ENCODE measurements at regions not wholly inside any gene's neighbourhood (a gene's known extent, or its start where the extent isn't known, plus 50 kb on each side); places are given as distances from the start of the nearest gene placed in this dataset.

DNA sequence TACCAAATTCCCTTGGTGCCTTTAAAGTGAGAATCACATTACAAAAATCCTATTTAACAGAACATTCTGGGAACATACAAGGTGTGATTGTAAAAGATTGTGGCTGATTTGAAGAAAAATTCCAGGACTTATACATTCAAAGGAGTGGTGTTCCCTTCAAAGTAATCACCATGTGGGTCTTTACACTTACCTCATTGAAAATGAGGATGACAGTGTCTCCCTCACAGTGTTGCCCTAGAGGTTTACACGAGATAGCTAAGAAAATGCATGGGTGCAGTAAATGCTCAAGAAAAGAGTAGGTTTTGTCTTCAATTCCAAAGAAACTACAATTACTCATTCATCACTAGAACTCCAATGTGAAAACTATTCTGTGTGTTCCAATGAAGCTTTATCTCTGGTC is 331.5 kb downstream of the SLC4A3 start:
- DNase-seq (ENCODE audit: low read depth): no peak

DNA sequence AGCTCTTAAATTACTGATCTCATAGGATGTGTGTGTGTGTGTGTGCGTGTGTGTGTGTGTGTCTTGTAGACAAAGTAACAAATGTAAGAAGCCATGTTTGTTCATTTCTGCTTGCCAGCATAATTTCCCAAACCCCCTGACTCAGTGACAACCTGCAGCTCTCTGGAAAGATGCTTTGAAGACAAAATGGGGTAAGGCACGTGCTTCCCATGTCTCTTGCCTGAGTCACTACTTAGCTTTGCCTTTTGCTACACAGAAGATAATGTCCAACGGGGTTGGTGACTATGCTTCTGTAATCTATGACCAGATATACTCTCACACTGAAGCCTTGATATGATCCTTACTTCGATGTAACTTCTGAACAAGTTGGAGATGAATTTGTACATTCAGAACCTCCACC is 332.0 kb downstream of the SLC4A3 start:
- no peak for DNase-seq (ENCODE audit: low read depth)

DNA sequence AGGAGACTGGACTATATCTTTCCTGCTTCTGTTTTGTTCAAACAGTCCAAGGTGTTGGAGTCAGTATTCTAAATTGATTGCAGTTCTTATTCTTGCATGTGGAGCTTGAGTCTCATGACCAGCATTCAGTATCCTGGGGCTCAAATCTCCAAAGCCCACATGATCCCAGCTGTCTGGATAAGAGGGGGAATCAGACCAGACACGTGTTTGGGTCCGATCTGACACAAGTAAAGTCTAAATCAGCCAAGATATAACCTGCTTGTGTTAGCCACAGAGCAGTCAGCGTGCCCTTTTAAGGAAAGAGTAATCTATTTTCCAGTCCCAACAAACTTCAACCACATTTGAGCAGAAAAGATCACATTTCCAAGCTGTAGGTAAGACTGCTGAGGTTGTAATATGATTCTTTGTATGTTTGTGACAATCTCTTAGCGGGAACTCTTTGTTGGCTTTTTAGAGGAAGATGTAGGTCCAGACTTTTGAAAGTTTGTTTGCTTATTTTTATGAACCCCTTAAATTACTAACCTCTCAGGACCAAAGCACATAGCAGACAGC is 334.6 kb downstream of the SLC4A3 start:
- DNase-seq (ENCODE audit: low read depth): no peak

DNA sequence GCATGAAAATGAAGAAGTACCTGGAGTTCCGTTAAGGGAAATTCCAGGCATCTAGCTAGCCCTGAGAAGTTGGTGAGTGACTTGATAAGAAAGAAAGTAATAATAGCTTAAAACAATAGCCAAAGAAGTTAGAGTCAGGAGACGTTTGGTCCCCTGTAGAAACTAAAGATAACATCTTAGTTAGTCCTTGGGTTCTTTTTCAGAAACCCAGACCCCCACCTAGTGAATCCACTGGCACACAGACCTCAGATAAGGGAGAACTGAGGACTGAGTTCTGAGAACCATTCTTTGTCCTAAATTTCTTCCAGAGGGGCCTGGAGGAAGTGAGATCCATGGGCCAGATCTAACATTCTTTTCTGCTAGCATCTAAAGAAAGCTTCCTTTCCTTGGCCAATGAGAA is 335.4 kb downstream of the SLC4A3 start:
- no peak for DNase-seq (ENCODE audit: low read depth)

DNA sequence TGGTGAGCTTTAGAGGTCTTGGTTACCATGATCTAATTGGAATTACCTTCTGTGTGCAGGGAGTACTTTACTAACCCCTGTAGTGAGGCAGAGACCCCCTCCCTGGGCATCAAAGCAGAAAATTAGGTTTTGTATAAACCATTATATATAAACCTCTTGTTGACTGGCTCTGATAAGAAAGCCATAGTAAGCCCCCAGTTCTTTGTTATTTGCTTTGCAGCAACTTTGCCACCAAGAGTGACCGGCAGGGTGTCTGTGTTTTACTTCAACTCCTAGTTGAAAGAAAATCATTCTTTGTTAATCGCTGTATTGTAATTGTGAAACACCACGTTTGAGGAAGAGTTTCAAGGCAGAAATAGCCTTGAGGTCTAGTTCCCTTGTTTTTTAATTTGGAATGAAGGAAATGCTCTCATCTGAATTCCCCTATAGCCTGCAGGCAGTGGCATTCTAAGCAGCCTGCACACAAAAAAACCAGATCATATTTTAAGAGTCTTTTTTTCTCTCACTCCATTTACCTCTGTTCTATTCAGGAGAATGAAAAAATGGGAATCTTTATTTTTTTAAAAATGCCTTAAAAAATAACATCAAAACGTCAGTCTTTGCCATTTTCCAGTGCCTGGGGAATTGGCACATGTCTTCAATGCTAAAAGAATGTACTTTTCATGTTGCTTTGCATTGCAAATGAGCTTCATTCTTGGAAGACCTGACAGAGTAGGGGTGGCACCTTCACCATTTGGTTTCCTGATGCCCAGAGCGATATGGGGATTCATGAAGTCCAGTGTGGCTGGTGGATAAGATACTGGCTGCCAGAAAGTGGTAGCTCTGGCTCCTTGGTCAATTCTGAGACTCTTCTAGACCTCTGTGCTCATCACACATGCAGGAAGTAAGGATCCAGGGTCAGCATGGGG is 338.1 kb downstream of the SLC4A3 start:
- no peak for DNase-seq (ENCODE audit: low read depth)

DNA sequence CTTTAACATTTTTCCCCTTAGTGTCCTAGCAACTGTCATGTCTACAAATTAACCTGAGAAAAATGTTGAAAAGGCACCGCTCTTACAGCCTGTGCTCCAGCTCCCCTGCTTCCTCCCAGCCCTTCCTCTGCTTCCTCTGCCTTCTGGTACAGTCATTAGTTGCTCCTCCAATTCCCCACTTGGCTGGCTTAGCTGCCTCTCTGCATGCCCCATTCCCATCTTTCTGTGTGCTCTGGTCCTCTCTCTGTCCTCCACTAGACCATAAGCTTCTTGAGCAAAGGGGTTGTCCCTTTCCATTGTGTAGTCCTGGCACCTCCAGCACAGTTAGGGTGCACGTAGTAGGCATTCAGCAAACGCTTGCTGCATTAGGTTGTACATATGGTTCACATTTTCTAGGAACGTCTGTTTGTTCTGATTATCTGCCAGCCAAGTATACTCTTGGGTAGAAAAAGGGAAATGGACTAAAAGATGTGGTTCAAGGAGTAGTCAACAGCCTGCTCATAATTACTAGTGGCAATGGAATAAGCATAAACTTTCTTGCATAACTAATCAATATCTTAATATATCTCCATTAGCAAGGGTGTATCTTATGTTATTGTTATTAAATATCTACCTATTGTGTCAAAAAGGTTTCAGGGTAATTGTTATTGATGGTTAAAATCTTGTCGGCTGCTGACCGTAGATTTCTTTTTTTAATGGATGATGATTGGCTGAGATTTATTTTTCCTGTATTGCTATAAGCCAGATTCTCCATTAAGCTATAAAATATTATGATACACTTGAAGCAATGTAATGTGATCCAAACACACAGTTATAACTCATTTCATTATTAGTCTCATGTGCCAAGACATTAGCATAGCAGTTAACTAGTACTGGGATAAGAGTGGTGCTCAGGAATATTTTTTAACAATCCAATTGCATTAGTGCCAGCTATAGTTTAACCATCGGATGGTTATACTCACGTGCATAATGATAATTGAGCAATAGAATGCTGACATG is 340.1 kb downstream of the SLC4A3 start:
- no peak for DNase-seq (ENCODE audit: low read depth)

DNA sequence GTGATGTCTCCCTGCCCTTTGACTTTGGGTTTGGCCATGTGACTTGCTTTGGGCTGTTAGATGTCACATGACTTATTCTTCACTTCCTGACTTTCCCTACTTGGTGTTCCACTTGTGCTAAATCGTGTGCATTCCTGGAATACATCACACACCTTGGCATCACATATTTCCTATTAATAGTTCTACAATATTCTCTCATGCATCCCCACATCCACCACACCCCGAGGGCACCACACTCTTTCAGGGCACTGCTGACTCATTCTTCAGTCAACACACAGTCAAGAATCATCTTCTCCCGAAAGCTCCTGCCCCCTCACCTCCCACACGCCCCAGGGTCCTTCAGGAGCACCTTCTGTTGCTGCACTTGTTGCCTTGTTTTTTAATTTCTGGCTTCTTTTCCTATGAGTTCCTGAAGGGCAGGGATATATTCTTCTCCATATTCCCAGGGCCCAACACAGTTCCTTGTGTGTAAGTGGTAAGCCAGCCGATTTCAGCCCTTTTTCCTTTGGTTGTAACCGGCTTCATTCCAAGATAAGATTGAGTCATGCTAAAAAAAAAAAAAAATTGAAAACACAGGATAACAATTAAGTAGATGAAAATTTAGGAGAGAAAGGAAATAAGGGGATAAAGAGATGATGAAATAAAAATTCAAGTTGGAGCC is 341.4 kb downstream of the SLC4A3 start:
- DNase-seq (ENCODE audit: low read depth): no peak

DNA sequence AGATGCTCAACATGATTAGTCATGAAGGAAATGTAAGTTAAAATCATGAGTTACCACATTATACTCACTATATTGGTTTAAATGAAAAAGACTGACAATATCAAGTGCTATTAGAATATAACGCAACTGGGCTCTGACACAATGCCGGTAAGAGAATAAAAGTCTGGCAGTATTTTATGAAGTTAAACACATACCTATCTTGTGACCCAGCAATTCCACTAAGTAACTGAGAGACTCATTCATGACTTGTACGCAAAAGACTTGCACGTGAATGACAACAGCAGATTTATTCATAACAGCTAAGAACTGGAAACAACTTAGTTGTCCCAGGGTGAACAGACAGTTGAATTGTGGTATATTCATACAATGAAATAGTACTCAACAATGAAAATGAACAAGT is 342.1 kb downstream of the SLC4A3 start:
- no peak for DNase-seq (ENCODE audit: low read depth)

DNA sequence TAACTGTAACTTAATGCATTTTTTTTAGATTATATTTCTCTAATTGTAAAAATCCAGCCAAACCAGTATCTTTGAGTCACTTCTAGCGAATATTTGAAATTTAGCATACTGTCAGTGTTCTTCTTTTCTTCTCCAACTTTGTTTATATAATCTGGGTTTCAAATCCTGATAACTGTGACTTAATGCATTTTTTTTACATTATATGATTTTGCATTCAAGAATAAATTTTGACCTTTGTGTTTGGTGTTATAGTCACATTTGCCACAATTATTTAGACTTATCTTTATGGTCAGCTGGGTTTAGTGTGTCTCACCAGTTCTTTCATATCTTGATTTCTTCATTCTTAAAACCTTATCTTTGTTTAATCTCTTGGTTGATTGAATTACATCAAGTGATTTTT is 345.7 kb downstream of the SLC4A3 start:
- no peak for DNase-seq (ENCODE audit: low read depth)

DNA sequence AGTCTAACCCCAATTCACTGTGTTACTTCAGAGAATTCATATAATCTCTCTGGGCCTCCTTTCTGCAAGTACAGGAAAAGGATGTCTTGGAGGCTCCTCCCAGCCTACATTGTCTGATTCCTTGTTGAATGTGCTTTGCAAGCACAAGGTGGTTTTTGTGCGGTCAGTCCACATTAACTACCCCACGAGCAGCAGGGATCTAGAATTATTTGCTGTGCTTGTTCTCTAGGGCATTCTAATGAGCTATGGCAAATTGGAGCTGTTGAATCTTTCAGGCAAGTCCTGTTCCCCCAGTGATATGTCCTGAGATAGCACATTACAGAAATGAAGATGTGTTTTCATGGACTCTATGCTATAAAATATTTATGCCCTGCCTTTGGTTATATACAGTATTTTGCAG is 349.4 kb downstream of the SLC4A3 start:
- DNase-seq (ENCODE audit: low read depth): no peak

DNA sequence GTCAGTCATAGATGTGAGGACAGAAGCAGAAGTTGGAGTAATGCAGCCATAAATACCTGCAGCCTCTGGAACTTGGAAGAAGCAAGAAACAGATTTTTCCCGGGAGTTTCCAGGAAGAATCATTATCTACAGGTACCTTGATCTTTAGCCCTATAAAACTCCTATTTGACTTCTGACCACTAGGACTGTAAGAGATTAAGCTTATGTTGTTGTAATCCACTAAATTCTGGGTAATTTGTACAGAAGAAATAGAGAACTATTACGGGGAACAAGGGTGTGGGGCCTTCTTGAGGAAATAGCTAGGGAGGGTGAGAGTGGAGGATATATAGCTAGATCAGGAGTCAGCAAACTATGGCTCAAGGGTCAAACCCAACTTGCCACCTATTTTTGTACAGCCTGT is 353.2 kb downstream of the SLC4A3 start:
- no peak for DNase-seq (ENCODE audit: low read depth)

DNA sequence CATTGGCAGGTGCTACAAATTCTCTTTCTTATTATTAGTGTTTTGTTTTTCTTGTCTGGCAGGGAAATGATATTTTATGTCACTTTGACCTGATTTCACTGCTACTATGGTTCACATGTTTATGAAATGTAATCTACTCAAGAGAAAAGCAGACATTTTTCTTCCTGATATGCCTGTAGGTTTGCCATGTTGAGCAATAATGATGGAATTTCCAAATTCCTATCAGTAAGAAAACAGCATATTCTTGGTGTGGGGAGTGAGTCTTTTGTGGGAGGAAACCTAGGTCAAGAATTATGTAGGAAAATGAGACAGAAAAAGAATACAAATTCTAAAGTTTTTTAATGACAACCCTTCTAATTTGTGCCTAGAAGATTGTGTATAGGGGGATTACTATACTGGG is 356.4 kb downstream of the SLC4A3 start:
- DNase-seq (ENCODE audit: low read depth): no peak

DNA sequence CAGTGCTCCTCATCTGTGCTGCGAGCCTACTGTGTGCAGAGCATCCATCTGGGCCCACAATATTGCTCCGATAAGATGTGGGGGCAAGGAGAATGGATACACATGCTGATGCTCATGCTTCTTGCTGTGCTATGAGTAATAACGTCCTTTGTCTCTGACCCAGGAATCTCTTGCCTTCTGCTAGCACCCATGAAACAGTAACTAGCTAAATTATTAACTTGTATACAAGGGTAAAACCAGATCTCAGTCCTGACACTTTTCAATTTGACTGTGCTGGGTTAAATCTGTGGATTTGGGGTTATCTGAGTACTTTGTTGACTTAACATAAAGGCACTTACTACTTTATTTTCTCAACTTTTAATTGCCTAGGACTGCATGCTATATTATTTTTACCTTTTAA is 357.6 kb downstream of the SLC4A3 start:
- DNase-seq (ENCODE audit: low read depth): no peak

DNA sequence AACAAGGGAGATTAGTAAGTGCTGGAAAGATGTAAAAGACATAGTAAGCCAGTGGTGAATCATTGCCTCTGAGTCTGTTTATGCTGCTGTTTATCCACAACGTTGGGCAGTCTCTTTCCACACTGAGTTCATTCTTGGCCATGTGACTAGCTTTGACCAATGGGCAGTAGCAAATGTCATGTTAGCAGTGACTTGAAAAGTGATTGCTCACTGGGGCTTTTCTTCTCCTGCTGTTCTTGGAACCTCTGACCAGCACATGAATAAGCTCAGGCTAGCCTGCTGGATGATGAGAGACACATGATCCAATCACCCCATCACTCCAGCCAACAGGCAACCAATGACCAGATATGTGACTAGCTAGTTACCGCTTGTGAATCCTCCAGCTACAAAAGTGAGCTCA is 360.4 kb downstream of the SLC4A3 start:
- peak; percentile 53 for DNase-seq (ENCODE audit: low read depth)

DNA sequence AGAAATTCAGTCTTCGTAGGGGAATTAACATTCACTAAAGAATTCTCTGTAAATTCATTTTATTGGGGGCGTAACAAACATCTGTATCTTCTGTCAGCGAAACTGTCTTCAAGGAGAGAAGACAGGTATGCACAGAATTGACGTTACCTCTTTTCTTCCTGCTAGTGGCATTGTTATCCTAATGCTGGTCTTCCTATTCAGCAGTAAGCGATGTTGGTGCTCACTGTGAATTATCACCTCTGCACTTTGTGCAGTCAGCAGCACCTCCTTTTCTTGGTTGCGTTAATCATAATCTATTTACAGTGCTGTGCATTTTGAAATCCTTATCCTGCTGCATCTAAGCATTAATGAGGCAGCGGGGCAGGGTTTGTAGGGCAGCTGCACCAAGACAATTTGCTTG is 362.3 kb downstream of the SLC4A3 start:
- DNase-seq (ENCODE audit: low read depth): no peak

DNA sequence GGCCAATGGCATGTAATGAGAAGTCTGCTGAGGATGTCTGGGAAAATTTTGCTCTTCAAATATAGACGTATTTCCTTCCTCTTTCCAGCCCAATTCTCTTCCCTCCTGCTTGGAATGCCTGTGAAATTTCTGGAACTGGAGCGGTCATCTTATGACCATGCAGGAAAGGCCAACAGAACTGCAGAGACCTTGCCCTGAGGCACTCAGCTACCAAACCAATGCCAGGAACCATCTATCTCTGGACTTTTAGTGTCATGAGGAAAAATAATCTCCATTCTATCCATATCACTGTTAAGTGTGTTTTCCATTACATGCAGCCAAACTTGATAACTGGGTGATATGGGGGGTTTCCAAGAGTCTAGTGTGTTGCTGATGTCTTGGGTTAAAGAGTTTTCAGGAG is 363.7 kb downstream of the SLC4A3 start:
- no peak for DNase-seq (ENCODE audit: low read depth)

DNA sequence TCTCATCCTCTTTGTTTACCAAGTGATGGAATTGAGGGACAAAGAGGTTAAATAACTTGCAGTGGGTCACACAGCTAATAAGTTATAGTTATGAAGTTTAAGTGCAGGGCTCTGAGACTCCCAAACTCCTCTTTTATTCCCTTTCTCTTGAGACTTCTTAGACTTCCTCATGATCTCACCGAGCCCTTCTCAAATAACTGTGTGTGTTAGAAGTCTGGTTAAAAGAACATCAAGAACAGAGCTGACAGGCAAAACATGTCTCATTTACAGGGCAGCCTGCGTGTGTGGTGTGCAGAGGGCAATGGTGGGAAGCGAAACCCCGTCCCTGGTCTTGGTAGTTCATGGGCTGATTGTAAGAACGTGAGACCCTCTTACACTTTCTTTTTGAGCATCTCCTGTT is 368.0 kb downstream of the SLC4A3 start:
- DNase-seq (ENCODE audit: low read depth): no peak

DNA sequence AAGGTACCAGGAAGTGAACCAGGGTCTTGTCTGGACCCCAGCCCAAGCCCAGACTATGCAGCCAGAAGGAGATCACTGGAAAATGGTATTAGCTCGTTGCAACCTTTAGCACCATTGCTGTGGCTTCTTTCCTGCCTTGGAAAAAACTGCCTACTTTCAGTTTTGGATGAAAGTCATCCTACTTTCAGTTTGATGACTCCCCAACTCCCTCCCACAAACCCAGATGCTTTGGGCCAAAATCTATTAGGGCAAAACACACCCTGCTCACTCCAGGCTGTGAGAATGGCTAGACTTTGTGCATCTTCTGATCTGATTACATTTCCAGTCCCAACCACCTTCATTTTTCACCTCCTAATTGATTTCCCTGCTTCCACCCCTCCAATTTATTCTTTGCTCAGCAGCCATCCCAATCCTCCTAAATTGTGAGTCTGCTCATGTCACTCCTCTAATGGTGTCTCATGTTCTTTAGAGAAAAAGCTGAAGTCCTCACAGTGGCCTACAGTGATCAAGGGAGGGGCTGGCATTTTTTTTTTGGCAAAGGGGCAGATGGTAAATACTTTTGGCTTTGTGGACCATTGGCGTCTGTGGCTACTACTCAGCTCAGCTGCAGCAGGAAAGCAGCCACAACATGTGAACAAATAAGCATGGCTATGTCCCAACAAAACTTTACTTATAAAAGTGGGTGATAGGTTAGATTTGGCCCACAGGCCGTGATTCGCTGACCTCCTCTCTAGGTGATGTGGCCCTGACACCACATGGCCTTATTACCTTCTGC is 368.7 kb downstream of the SLC4A3 start:
- no peak for DNase-seq (ENCODE audit: low read depth)

DNA sequence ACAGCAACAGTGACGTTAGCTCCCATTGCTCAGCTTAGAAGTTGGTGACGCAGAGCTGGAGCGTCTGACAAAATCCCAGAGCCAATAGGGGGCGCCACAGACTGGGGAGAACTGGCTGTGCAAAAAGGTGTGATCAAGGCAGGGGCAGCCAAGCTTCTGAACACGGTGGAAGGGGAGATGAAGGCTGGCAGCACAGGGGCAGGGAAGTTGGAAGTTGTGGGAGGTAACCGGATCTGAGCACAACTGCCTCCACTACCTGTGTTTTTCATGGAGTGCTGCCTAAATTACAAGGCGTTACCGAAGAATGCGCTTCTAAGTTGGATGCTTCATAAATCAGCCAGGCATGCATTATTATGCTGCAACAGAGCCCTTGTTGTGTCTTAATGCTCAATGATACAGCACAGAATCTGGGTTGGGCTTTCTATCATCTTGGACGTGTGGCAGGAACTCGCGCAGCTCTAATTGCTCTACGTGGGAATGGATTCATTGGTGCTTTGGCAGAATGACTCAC is 370.0 kb downstream of the SLC4A3 start:
- no peak for DNase-seq (ENCODE audit: low read depth)

DNA sequence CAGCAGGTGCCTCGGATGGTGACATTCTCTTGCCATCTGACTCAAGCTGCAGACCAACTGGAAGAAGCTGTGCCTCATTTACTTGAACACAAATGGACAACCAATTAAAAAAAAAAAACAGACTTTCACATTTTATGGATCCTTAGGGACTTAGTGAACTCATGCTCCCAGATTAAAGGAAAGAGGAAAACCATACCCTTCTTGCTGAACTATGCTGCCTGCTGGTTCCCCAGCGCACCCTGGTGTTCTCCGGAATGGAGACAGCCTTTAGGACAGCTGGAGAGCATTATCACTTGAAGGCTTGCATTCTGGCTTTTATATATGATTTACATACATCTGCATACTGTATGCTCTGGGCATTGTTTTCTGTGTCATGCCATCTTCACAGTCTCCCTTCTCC is 370.7 kb downstream of the SLC4A3 start:
- DNase-seq (ENCODE audit: low read depth): peak; percentile 7

DNA sequence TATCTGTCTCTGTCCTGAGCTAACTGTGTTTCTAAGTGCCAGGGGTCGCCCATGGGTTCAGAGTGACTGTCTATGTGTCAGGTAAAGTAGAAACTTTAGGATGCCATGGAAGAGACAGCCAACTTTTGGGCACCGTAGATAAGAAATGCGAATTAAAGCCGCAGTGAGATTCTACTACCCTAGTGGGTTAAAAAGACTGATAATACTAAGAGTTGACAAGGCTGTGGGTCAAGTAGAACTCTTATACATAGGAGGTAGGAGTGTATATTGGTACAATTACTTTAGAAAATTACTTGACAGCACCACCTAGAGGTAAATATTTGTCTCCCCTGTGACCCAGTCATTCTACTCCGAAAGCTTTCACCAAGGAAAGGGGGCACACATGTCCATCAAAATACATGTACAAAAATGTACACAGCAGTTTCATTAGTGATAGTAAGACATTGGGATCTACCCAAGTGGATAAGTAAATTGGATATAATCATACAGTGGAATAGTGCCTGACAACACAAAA is 371.3 kb downstream of the SLC4A3 start:
- DNase-seq (ENCODE audit: low read depth): no peak
